ENCODE measurements at regions not wholly inside any gene's neighbourhood (a gene's known extent, or its start where the extent isn't known, plus 50 kb on each side); places are given as distances from the start of the nearest gene placed in this dataset.
"Not testable (repeated sequence)": the region's sequence is repeated elsewhere in the genome, so short reads cannot be mapped to it uniquely, and the experiment has no call there.

GRCh38 chr14:50031602-50032313 lies 84.6 kb downstream of the VCPKMT start:
- Histone ChIP-seq H3K27ac (no peak overlapping the region), H3K36me3 (ENCODE audit: insufficient read depth, low read length) (no peaks in the 10 kb centered on the region), H3K9ac (ENCODE audit: insufficient read length) (no peak overlapping the region), H3K4me3 (no peak overlapping the region), H3K9me3 (ENCODE audit: low read depth, low read length) (no peaks in the 10 kb centered on the region)
- TF ChIP-seq EZH2 (IDR thresholded peaks at IDR 0.05): no peak
- no peak for TF ChIP-seq FOXP2 (optimal IDR thresholded peaks at IDR 0.05; ENCODE audit: control extremely low read depth, extremely low read length, insufficient read depth)
- no peak for TF ChIP-seq POLR2AphosphoS5 (IDR thresholded peaks at IDR 0.05; ENCODE audit: borderline replicate concordance, low read depth, low read length)
- DNase-seq (ENCODE audit: low read depth, low spot score): no peak

GRCh38 chr14:50032462-50033167 lies 83.8 kb downstream of the VCPKMT start:
- DNase-seq (ENCODE audit: low read depth, low spot score); H3K36me3 ChIP-seq (ENCODE audit: insufficient read depth, low read length); H3K9ac ChIP-seq (ENCODE audit: insufficient read length); H3K27ac ChIP-seq; H3K4me3 ChIP-seq; H3K9me3 ChIP-seq (ENCODE audit: low read depth, low read length): not testable (repeated sequence)

GRCh38 chr14:50035214-50035613 lies 81.2 kb downstream of the VCPKMT start:
- Histone ChIP-seq H3K27ac (no peak overlapping the region), H3K36me3 (ENCODE audit: insufficient read depth, low read length) (no peaks in the 10 kb centered on the region), H3K9me3 (ENCODE audit: low read depth, low read length) (no peaks in the 10 kb centered on the region), H3K9ac (ENCODE audit: insufficient read length) (no peak overlapping the region), H3K4me3 (no peak overlapping the region)
- no peak for TF ChIP-seq POLR2AphosphoS5 (IDR thresholded peaks at IDR 0.05; ENCODE audit: borderline replicate concordance, low read depth, low read length)
- no peak for TF ChIP-seq FOXP2 (optimal IDR thresholded peaks at IDR 0.05; ENCODE audit: control extremely low read depth, extremely low read length, insufficient read depth)
- TF ChIP-seq EZH2 (IDR thresholded peaks at IDR 0.05): no peak
- no peak for DNase-seq (ENCODE audit: low read depth, low spot score)

- TF ChIP-seq EZH2 (IDR thresholded peaks at IDR 0.05) (no peak), POLR2AphosphoS5 (IDR thresholded peaks at IDR 0.05; ENCODE audit: borderline replicate concordance, low read depth, low read length) (no peak)
- no peak overlapping the region for H3K9ac ChIP-seq (ENCODE audit: insufficient read length)
- H3K27ac ChIP-seq: no peak overlapping the region
- DNase-seq (ENCODE audit: low read depth, low spot score): no peak
- no peak overlapping the region for H3K4me3 ChIP-seq
- H3K36me3 ChIP-seq (ENCODE audit: insufficient read depth, low read length): no peaks in the 10 kb centered on the region
- no peaks in the 10 kb centered on the region for H3K9me3 ChIP-seq (ENCODE audit: low read depth, low read length)
Measured at GRCh38 chr14:50036211-50036610, 80.2 kb downstream of the VCPKMT start.

- Histone ChIP-seq H3K9ac (ENCODE audit: insufficient read length) (no peak overlapping the region), H3K36me3 (ENCODE audit: insufficient read depth, low read length) (no peaks in the 10 kb centered on the region), H3K9me3 (ENCODE audit: low read depth, low read length) (no peaks in the 10 kb centered on the region), H3K4me3 (no peak overlapping the region), H3K27ac (no peak overlapping the region)
- DNase-seq (ENCODE audit: low read depth, low spot score): no peak
- TF ChIP-seq EZH2 (IDR thresholded peaks at IDR 0.05) (no peak), POLR2AphosphoS5 (IDR thresholded peaks at IDR 0.05; ENCODE audit: borderline replicate concordance, low read depth, low read length) (no peak), FOXP2 (optimal IDR thresholded peaks at IDR 0.05; ENCODE audit: control extremely low read depth, extremely low read length, insufficient read depth) (no peak)
Measured at GRCh38 chr14:50036637-50037036, 79.7 kb downstream of the VCPKMT start.

GRCh38 chr14:50037240-50037639 lies 79.1 kb downstream of the VCPKMT start:
- no peak for DNase-seq (ENCODE audit: low read depth, low spot score)
- no peak overlapping the region for H3K9ac ChIP-seq (ENCODE audit: insufficient read length)
- H3K27ac ChIP-seq: no peak overlapping the region

GRCh38 chr14:50037852-50038251 lies 78.5 kb downstream of the VCPKMT start:
- no peak overlapping the region for H3K4me3 ChIP-seq
- no peak for DNase-seq (ENCODE audit: low read depth, low spot score)
- H3K9ac ChIP-seq (ENCODE audit: insufficient read length): no peak overlapping the region
- no peaks in the 10 kb centered on the region for H3K36me3 ChIP-seq (ENCODE audit: insufficient read depth, low read length)
- TF ChIP-seq FOXP2 (optimal IDR thresholded peaks at IDR 0.05; ENCODE audit: control extremely low read depth, extremely low read length, insufficient read depth) (no peak), EZH2 (IDR thresholded peaks at IDR 0.05) (no peak), POLR2AphosphoS5 (IDR thresholded peaks at IDR 0.05; ENCODE audit: borderline replicate concordance, low read depth, low read length) (no peak)
- no peak overlapping the region for H3K27ac ChIP-seq
- H3K9me3 ChIP-seq (ENCODE audit: low read depth, low read length): no peaks in the 10 kb centered on the region

More at GRCh38 chr14:50037240-50037639, 79.1 kb downstream of the VCPKMT start:
- H3K9me3 ChIP-seq (ENCODE audit: low read depth, low read length): no peaks in the 10 kb centered on the region
- H3K36me3 ChIP-seq (ENCODE audit: insufficient read depth, low read length): no peaks in the 10 kb centered on the region
- H3K4me3 ChIP-seq: no peak overlapping the region
- TF ChIP-seq FOXP2 (optimal IDR thresholded peaks at IDR 0.05; ENCODE audit: control extremely low read depth, extremely low read length, insufficient read depth) (no peak), EZH2 (IDR thresholded peaks at IDR 0.05) (no peak), POLR2AphosphoS5 (IDR thresholded peaks at IDR 0.05; ENCODE audit: borderline replicate concordance, low read depth, low read length) (no peak)

- H3K4me3 ChIP-seq: no peak overlapping the region
- TF ChIP-seq FOXP2 (optimal IDR thresholded peaks at IDR 0.05; ENCODE audit: control extremely low read depth, extremely low read length, insufficient read depth) (no peak), POLR2AphosphoS5 (IDR thresholded peaks at IDR 0.05; ENCODE audit: borderline replicate concordance, low read depth, low read length) (no peak), EZH2 (IDR thresholded peaks at IDR 0.05) (no peak)
- H3K9ac ChIP-seq (ENCODE audit: insufficient read length): no peak overlapping the region
- no peak for DNase-seq (ENCODE audit: low read depth, low spot score)
- H3K27ac ChIP-seq: no peak overlapping the region
- H3K36me3 ChIP-seq (ENCODE audit: insufficient read depth, low read length): no peaks in the 10 kb centered on the region
- H3K9me3 ChIP-seq (ENCODE audit: low read depth, low read length): no peaks in the 10 kb centered on the region
Measured at GRCh38 chr14:50038398-50039119, 77.8 kb downstream of the VCPKMT start.

All from SK-N-MC (cell line).